ENCODE measurements at regions not wholly inside any gene's neighbourhood (a gene's known extent, or its start where the extent isn't known, plus 50 kb on each side); places are given as distances from the start of the nearest gene placed in this dataset.

GRCh38 chr16:6218855-6219254 is 1113.8 kb upstream of the RBFOX1 start:
- TF ChIP-seq POLR2AphosphoS5 (IDR thresholded peaks at IDR 0.05; ENCODE audit: borderline replicate concordance, low read depth, low read length) (no peak), EZH2 (IDR thresholded peaks at IDR 0.05) (no peak)

All from SK-N-MC (cell line).